Heart left ventricle (tissue), 16 donors: ENCODE measurements at regions not wholly inside any gene's neighbourhood (a gene's known extent, or its start where the extent isn't known, plus 50 kb on each side); places are given as distances from the start of the nearest gene placed in this dataset.

Experiments used
- ATAC-seq, 4 donors: fragments of 200-7000 bp; cut with Tn5 transposase; one replicate each; pipeline ENCODE4 v1.9.1; 2020 to 2022; ENCODE audit warnings: moderate library complexity in 4 of 4, mild to moderate bottlenecking in 3 of 4, moderate number of reproducible peaks in 1 of 4
- DNase-seq, 5 donors: peaks; one replicate each; pipeline ENCODE4 v3.0.0-alpha.2; 2020
- H3K27ac ChIP-seq, 12 donors: fragments of 200-600 bp; sonication (generic) in 4 of 12; one replicate each; pipeline versions ENCODE4 v1.5.0 to v1.8.0; 2016 to 2022; ENCODE audit warnings: mild to moderate bottlenecking in 2 of 12
- H3K27me3 ChIP-seq, 9 donors: fragments of 200-600 bp; sonication (generic) in 2 of 9; one replicate each; pipeline versions ENCODE4 v1.5.1 to v1.8.0; 2016 to 2022; ENCODE audit warnings: mild to moderate bottlenecking in 3 of 9
- H3K36me3 ChIP-seq, 9 donors: fragments of 200-600 bp; sonication (generic) in 2 of 9; one replicate each; pipeline versions ENCODE4 v1.5.0 to v1.8.0; 2018 to 2022; ENCODE audit warnings: mild to moderate bottlenecking in 2 of 9
- H3K4me1 ChIP-seq, 12 donors: fragments of 200-600 bp; sonication (generic) in 4 of 12; one replicate each; pipeline versions ENCODE4 v1.5.0 to v1.8.0; 2016 to 2022; ENCODE audit warnings: mild to moderate bottlenecking in 3 of 12
- H3K4me3 ChIP-seq, 12 donors: fragments of 200-600 bp; sonication (generic) in 4 of 12; one replicate each; pipeline versions ENCODE4 v1.5.0 to v1.8.0; 2017 to 2022; ENCODE audit warnings: mild to moderate bottlenecking in 9 of 12, moderate library complexity in 4 of 12
- H3K9me3 ChIP-seq, 12 donors: fragments of 200-600 bp; sonication (generic) in 4 of 12; one replicate each; pipeline versions ENCODE4 v1.5.0 to v1.8.0; 2016 to 2022; ENCODE audit warnings: mild to moderate bottlenecking in 1 of 12
- POLR2A ChIP-seq, 2 donors: fragments of 450-650 bp; IDR thresholded peaks; one replicate each; pipeline ENCODE4 v1.6.1; 2017; ENCODE audit warnings: antibody characterized with exemption in 2 of 2, mild to moderate bottlenecking in 2 of 2, moderate library complexity in 2 of 2
- WGBS, 4 donors: extraction: QIAGEN DNeasy Blood & Tissue Kit in 2 of 4; methylation state at CpG; one replicate each; pipeline versions ENCODE4 v1.1.5 to v1.1.7; 2013 to 2018; 5-methylcytosine and 5-hydroxymethylcytosine counted together
- intact Hi-C, 10 donors: fragments of 100-400 bp; cut with DNase I; formaldehyde crosslinking; loops; one replicate each; pipeline versions ENCODE4 v1.11.1 to v1.14.2; 2022
- TF ChIP-seq, protein P1 (sequence below), 12 donors: fragments of 200-600 bp; sonication (generic) in 4 of 12; IDR thresholded peaks; one replicate each; pipeline versions ENCODE4 v1.5.0 to v1.8.0; 2018 to 2022; ENCODE audit warnings: antibody characterized with exemption in 12 of 12, mild to moderate bottlenecking in 5 of 12
- donor health status: ischemic (EF 13 %, LVEDD 7.1; RV severe dilation, severe dysfunction).
- donor health status: healthy with polysubstance abuse.
- donor health status: DM: no; HTN: yes; CAD: no.
- donor health status: DM: no; HTN: no; CAD: no.
- donor health status: ischemic (EF 25% LVEDD 6.9; RV normal size, moderate dysfunction).
- donor health status: ischemic (EF 25% LVEDD 5.7; RV mildly dilated, moderate dysfunction).
- donor health status: healthy.
- donor health status: DM: yes; HTN: yes; CAD: no.
- donor health status: ischemic (EF 35%, LVEDD 5.7; RV mildly dilated, moderate dysfunction).
- donor health status: nonischemic (EF 11% LVEDD 7.7; RV severe dilation, severe dysfunction).
- donor health status: DM: yes; HTN: yes; CAD: no.
- donor health status: PGD.
- donor health status: ischemic (EF 29% LVEDD 5.4; RV normal size, mild dysfunction).
- donor health status: nonischemic (EF 23%, LVEDD 6.1; RV moderate dilation, normal function).

- 37 to 51% (median 47%) methylated on average over 7 of the region's 7 CpGs for WGBS, 4 donors
- ATAC-seq, result peak; percentile 51 to 84 (median 76)
- H3K4me1 ChIP-seq, result peaks cover 0 to 11% (median 3%) of the 10 kb centered on the region in 12 donors
- H3K27ac ChIP-seq, result no peak overlapping the region
- H3K9me3 ChIP-seq, result no peaks in the 10 kb centered on the region
- intact Hi-C loops, result no loop called here
- DNase-seq, result peak in 4 of 5 donors; percentile 30 to 64 (median 45)
- peaks cover 0 to 5% (median 0%) of the 10 kb centered on the region in 9 donors for H3K27me3 ChIP-seq
- TF ChIP-seq POLR2A (IDR thresholded peaks at IDR 0.05), result no peak
- TF ChIP-seq, protein P1, sequence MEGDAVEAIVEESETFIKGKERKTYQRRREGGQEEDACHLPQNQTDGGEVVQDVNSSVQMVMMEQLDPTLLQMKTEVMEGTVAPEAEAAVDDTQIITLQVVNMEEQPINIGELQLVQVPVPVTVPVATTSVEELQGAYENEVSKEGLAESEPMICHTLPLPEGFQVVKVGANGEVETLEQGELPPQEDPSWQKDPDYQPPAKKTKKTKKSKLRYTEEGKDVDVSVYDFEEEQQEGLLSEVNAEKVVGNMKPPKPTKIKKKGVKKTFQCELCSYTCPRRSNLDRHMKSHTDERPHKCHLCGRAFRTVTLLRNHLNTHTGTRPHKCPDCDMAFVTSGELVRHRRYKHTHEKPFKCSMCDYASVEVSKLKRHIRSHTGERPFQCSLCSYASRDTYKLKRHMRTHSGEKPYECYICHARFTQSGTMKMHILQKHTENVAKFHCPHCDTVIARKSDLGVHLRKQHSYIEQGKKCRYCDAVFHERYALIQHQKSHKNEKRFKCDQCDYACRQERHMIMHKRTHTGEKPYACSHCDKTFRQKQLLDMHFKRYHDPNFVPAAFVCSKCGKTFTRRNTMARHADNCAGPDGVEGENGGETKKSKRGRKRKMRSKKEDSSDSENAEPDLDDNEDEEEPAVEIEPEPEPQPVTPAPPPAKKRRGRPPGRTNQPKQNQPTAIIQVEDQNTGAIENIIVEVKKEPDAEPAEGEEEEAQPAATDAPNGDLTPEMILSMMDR (IDR thresholded peaks at IDR 0.05), result no peak
- H3K4me3 ChIP-seq, result no peak overlapping the region
- H3K36me3 ChIP-seq, result no peaks in the 10 kb centered on the region
Measured at GRCh38 chr11:123251657-123252344, 56.8 kb upstream of the CLMP start.

DNA sequence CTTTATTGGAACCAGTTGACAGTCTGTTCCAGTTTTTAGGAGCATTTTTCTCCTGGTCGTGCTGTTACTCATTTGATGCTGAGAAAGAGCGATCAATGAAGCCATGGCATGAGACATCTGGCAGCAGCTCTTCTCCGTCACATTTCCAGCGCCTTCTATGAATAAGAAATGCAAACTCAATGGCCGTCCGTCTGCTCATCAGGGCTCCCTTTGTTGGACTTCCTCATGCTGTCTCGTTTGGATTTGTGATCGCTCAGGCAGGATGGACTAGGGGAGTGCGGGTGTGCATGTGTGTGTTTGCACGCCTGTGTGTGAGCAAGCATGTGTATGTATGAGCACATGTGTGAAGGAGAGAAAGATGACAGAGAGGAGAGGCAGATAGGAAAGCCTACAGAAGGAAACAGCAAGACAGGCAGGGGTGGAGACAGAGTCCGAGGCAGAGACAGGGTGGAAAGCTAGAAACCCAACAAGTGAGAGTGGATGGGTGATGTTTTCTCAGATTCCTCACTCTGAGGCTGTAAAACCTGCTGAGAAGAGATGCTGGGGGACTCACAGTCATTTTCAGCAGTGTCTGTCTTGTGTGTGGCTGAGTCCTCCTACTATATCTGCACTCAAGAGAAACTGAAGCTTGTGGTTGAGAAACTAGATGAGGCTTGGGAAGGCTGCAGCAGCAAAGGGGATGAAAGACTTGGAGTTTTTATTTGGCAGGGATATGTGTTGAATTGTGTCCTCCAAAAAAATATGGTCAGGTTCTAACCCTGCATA lies 56.0 kb upstream of the CLMP start:
- no peaks in the 10 kb centered on the region for H3K36me3 ChIP-seq
- H3K4me3 ChIP-seq, result no peak overlapping the region
- H3K27ac ChIP-seq, result no peak overlapping the region
- peaks cover 0 to 12% (median 4%) of the 10 kb centered on the region in 12 donors for H3K4me1 ChIP-seq
- no peak for DNase-seq
- no peak for ATAC-seq
- TF ChIP-seq POLR2A (IDR thresholded peaks at IDR 0.05), result no peak
- TF ChIP-seq, protein P1 (IDR thresholded peaks at IDR 0.05), result no peak
- intact Hi-C loops, result no loop called here
- peaks cover 0 to 5% (median 0%) of the 10 kb centered on the region in 9 donors for H3K27me3 ChIP-seq
- no peaks in the 10 kb centered on the region for H3K9me3 ChIP-seq
- WGBS, 4 donors, result 87 to 89% (median 87%) methylated on average over 11 of the region's 11 CpGs

- intact Hi-C loops, result loop anchor here in 2 of 10 donors (5.0 to 10.0 kb wide), 2 partner anchors 137 to 375 kb away; no protein-coding TSS in a partner anchor
- 76 to 84% (median 82%) methylated on average over 5 of the region's 5 CpGs for WGBS, 4 donors
Measured at GRCh38 chr11:123249354-123249753, 54.3 kb upstream of the CLMP start.

More at GRCh38 chr11:123249354-123249753, 54.3 kb upstream of the CLMP start:
- TF ChIP-seq, protein P1 (IDR thresholded peaks at IDR 0.05), result no peak
- TF ChIP-seq POLR2A (IDR thresholded peaks at IDR 0.05), result no peak
- no peak for ATAC-seq
- H3K36me3 ChIP-seq, result no peaks in the 10 kb centered on the region
- no peaks in the 10 kb centered on the region for H3K9me3 ChIP-seq
- no peak overlapping the region for H3K4me3 ChIP-seq
- DNase-seq, result no peak
- peaks cover 0 to 12% (median 4%) of the 10 kb centered on the region in 12 donors for H3K4me1 ChIP-seq
- peaks cover 0 to 5% (median 0%) of the 10 kb centered on the region in 9 donors for H3K27me3 ChIP-seq
- no peak overlapping the region for H3K27ac ChIP-seq
